ENCODE measurements at regions not wholly inside any gene's neighbourhood (a gene's known extent, or its start where the extent isn't known, plus 50 kb on each side); places are given as distances from the start of the nearest gene placed in this dataset.
"Not testable (repeated sequence)": the region's sequence is repeated elsewhere in the genome, so short reads cannot be mapped to it uniquely, and the experiment has no call there.

GRCh38 chr7:80346704-80347103 is 165.2 kb downstream of the GNAT3 start:
- no peak for DNase-seq

- DNase-seq = no peak
Measured at GRCh38 chr7:80335511-80336231, 176.2 kb downstream of the GNAT3 start.

- DNase-seq = no peak
Measured at GRCh38 chr7:80334908-80335307, 177.0 kb downstream of the GNAT3 start.

- DNase-seq = no peak
Measured at GRCh38 chr7:80334196-80334595, 177.7 kb downstream of the GNAT3 start.

- no peak for DNase-seq
Measured at GRCh38 chr7:80333040-80333439, 178.8 kb downstream of the GNAT3 start.

GRCh38 chr7:80330434-80330833 is 181.4 kb downstream of the GNAT3 start:
- DNase-seq = no peak

- no peak for DNase-seq
Measured at GRCh38 chr7:80324032-80324431, 187.8 kb downstream of the GNAT3 start.

GRCh38 chr7:80319461-80319860 is 184.8 kb downstream of the GNAI1 start:
- no peak for DNase-seq

GRCh38 chr7:80318081-80318480 is 183.4 kb downstream of the GNAI1 start:
- DNase-seq = no peak

GRCh38 chr7:80316811-80317210 is 182.2 kb downstream of the GNAI1 start:
- no peak for DNase-seq

- DNase-seq = no peak
Measured at GRCh38 chr7:80313716-80314115, 179.1 kb downstream of the GNAI1 start.

GRCh38 chr7:80313067-80313626 is 178.5 kb downstream of the GNAI1 start:
- no peak for DNase-seq

GRCh38 chr7:80312139-80312661 is 177.6 kb downstream of the GNAI1 start:
- no peak for DNase-seq

- DNase-seq = no peak
Measured at GRCh38 chr7:80311313-80311712, 176.7 kb downstream of the GNAI1 start.

GRCh38 chr7:80309971-80310549 is 175.4 kb downstream of the GNAI1 start:
- no peak for DNase-seq

- DNase-seq = no peak
Measured at GRCh38 chr7:80309377-80309776, 174.7 kb downstream of the GNAI1 start.

GRCh38 chr7:80307227-80307856 is 172.7 kb downstream of the GNAI1 start:
- no peak for DNase-seq

- DNase-seq = no peak
Measured at GRCh38 chr7:80303315-80303714, 168.7 kb downstream of the GNAI1 start.

GRCh38 chr7:80302636-80303035 is 168.0 kb downstream of the GNAI1 start:
- no peak for DNase-seq

- no peak for DNase-seq
Measured at GRCh38 chr7:80302078-80302477, 167.4 kb downstream of the GNAI1 start.

GRCh38 chr7:80298201-80298600 is 163.6 kb downstream of the GNAI1 start:
- no peak for DNase-seq

- DNase-seq = no peak
Measured at GRCh38 chr7:80294346-80294745, 159.7 kb downstream of the GNAI1 start.

GRCh38 chr7:80292634-80293033 is 158.0 kb downstream of the GNAI1 start:
- DNase-seq = not testable (repeated sequence)

All from NCI-H187 treated with DMSO at 0.1 percent for 48 hours (cell line).